T-helper 2 cell treated with Interferon-gamma antibody and Interleukin-4, amounts not matched to agents 5 μg/mL and 100 μg/mL, for 36 hours (primary cell): ENCODE measurements at regions not wholly inside any gene's neighbourhood (a gene's known extent, or its start where the extent isn't known, plus 50 kb on each side); places are given as distances from the start of the nearest gene placed in this dataset.

Source experiments
- DNase-seq: peaks from one replicate; pipeline ENCODE4 v3.0.0; 2021; ENCODE audit warnings: low spot score
- H3K27ac Mint-ChIP-seq: one replicate; pipeline ENCODE4 v1.8.0; 2021; ENCODE audit warnings: mild to moderate bottlenecking, mixed read lengths
- H3K27me3 Mint-ChIP-seq: one replicate; pipeline ENCODE4 v1.8.0; 2021; ENCODE audit warnings: low read depth, mixed read lengths
- H3K36me3 Mint-ChIP-seq: one replicate; pipeline ENCODE4 v1.8.0; 2021; ENCODE audit warnings: low read depth, mixed read lengths
- H3K4me1 Mint-ChIP-seq: one replicate; pipeline ENCODE4 v1.8.0; 2021; ENCODE audit warnings: low read depth, mixed read lengths
- H3K4me3 Mint-ChIP-seq: one replicate; pipeline ENCODE4 v1.8.0; 2022; ENCODE audit warnings: mild to moderate bottlenecking, moderate library complexity, mixed read lengths
- H3K9me3 Mint-ChIP-seq: one replicate; pipeline ENCODE4 v1.8.0; 2021; ENCODE audit warnings: mixed read lengths

GRCh38 chr4:31089815-31090214 lies 369.6 kb downstream of the PCDH7 start:
- Mint-ChIP-seq H3K27ac (no peak overlapping the region), H3K27me3 (no peaks in the 10 kb centered on the region), H3K4me1 (no peaks in the 10 kb centered on the region), H3K36me3 (no peaks in the 10 kb centered on the region), H3K4me3 (no peak overlapping the region), H3K9me3 (peaks cover 7% of the 10 kb centered on the region)
- no peak for DNase-seq

DNA sequence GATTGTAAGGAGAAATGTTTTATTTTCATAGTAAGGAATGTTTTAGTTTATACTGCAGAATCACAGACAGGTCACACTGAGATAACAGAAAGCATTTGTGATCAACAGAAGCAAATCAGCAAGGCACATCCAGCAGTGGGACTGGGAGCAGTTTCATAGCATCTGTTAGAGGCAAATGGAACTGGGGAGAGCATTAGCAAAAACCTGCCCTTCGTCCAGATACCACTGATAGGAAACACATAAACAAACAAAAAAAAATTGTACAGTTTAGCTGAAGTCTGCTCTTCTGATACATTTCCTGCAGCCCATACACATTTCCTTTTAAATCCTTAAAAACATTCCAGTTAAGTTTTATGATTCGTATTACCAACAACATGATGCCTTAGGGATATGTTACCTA lies 374.3 kb downstream of the PCDH7 start:
- no peak for DNase-seq
- Mint-ChIP-seq H3K4me1 (no peaks in the 10 kb centered on the region), H3K27me3 (no peaks in the 10 kb centered on the region), H3K9me3 (peaks cover 17% of the 10 kb centered on the region), H3K4me3 (no peak overlapping the region), H3K36me3 (no peaks in the 10 kb centered on the region), H3K27ac (no peak overlapping the region)

DNA sequence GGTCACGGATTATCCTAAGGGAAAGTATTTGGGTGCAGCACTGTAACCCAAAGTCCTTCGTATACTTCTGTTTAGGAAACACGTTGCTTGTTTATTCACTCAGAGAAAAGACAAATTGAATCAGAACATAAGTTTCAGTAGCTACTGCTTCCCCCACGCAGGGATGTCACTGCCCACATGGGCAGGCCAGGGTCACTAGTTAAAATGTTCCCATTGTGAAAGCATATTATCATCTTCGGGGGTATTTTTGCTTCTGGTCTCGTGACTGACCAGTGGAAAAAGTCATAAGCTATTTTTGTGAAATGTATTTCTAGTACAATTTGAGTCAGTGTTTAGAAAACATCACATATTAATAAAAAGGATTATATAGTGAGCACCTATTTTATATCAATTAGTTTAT lies 377.8 kb downstream of the PCDH7 start:
- H3K27ac Mint-ChIP-seq, result no peak overlapping the region
- H3K36me3 Mint-ChIP-seq, result no peaks in the 10 kb centered on the region
- H3K4me3 Mint-ChIP-seq, result no peak overlapping the region
- H3K27me3 Mint-ChIP-seq, result no peaks in the 10 kb centered on the region
- no peak for DNase-seq
- H3K4me1 Mint-ChIP-seq, result no peaks in the 10 kb centered on the region
- peaks cover 18% of the 10 kb centered on the region for H3K9me3 Mint-ChIP-seq

- no peak overlapping the region for H3K4me3 Mint-ChIP-seq
- no peaks in the 10 kb centered on the region for H3K36me3 Mint-ChIP-seq
- H3K27me3 Mint-ChIP-seq, result no peaks in the 10 kb centered on the region
- H3K27ac Mint-ChIP-seq, result no peak overlapping the region
- peaks cover 20% of the 10 kb centered on the region for H3K9me3 Mint-ChIP-seq
- H3K4me1 Mint-ChIP-seq, result no peaks in the 10 kb centered on the region
- DNase-seq, result no peak
Measured at GRCh38 chr4:31100536-31100935, 380.4 kb downstream of the PCDH7 start.

GRCh38 chr4:31104043-31104442 lies 383.9 kb downstream of the PCDH7 start:
- H3K4me1 Mint-ChIP-seq, result no peaks in the 10 kb centered on the region
- no peak overlapping the region for H3K27ac Mint-ChIP-seq
- DNase-seq, result no peak
- no peak overlapping the region for H3K4me3 Mint-ChIP-seq
- no peaks in the 10 kb centered on the region for H3K27me3 Mint-ChIP-seq
- no peaks in the 10 kb centered on the region for H3K36me3 Mint-ChIP-seq
- H3K9me3 Mint-ChIP-seq, result peaks cover 23% of the 10 kb centered on the region

DNA sequence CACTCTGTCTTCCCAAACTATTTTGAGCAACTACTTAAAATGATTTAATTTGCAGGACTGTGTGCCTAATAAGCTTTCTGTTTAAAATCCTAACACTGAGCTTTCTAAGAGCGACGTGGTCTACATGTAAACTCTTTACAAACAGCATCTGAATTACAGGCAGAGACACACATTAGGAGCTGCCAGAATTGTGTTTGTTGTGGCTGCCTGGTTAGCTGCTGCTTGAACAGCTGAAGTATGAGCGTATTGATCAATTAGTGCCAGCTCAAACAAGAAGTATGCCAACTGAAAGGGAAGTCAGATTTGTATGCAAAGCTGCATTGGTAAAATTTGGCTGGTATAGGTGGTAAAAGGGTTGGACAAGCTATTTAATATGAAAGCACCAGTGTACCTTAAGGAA lies 384.4 kb downstream of the PCDH7 start:
- H3K4me1 Mint-ChIP-seq, result no peaks in the 10 kb centered on the region
- H3K27ac Mint-ChIP-seq, result no peak overlapping the region
- H3K4me3 Mint-ChIP-seq, result no peak overlapping the region
- no peaks in the 10 kb centered on the region for H3K36me3 Mint-ChIP-seq
- H3K9me3 Mint-ChIP-seq, result peaks cover 17% of the 10 kb centered on the region
- DNase-seq, result no peak
- H3K27me3 Mint-ChIP-seq, result no peaks in the 10 kb centered on the region

GRCh38 chr4:31106419-31106818 lies 386.2 kb downstream of the PCDH7 start:
- no peak for DNase-seq
- no peak overlapping the region for H3K27ac Mint-ChIP-seq
- no peaks in the 10 kb centered on the region for H3K4me1 Mint-ChIP-seq
- H3K4me3 Mint-ChIP-seq, result no peak overlapping the region
- H3K27me3 Mint-ChIP-seq, result no peaks in the 10 kb centered on the region
- peaks cover 17% of the 10 kb centered on the region for H3K9me3 Mint-ChIP-seq
- no peaks in the 10 kb centered on the region for H3K36me3 Mint-ChIP-seq

GRCh38 chr4:31107362-31107761 lies 387.2 kb downstream of the PCDH7 start:
- H3K4me3 Mint-ChIP-seq, result no peak overlapping the region
- no peaks in the 10 kb centered on the region for H3K27me3 Mint-ChIP-seq
- H3K4me1 Mint-ChIP-seq, result no peaks in the 10 kb centered on the region
- peaks cover 17% of the 10 kb centered on the region for H3K9me3 Mint-ChIP-seq
- H3K36me3 Mint-ChIP-seq, result no peaks in the 10 kb centered on the region
- DNase-seq, result no peak
- no peak overlapping the region for H3K27ac Mint-ChIP-seq

DNA sequence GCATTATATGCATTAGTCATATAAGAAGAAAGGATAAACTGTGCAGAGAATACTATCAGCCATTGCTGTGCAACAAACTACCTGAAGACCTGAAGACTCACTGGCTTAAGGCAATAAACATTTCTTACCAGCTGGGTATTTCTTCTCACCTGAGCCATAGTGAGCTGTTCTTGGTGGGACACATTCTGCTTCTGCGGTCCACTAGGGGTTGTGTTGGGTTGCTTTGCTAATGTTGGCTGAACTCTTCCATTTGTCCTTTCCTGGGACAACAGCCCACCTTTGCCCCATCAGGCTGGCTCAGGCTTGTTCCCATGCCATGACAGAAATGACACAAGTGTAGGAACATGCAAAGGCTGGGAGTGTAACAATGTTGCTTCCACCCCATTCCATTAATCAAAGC lies 388.6 kb downstream of the PCDH7 start:
- no peak overlapping the region for H3K27ac Mint-ChIP-seq
- no peak for DNase-seq

DNA sequence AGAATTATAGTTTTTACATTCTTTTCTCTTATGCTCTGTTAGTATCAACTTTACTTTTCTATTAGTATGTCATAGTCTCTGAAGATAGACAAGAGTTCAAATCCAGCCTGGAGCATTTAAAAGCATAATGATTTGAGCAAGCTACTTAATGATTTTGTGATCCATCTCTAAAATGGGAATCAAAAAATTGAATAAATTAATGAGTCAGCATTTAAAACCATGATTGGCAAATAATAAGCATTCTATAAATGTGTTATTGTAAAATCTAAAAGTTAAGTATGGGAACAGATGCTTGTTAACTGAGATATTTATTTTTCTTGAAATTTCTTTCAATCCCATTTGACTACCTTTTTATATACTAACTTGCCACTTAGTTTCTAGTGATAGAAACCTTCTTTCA lies 391.6 kb downstream of the PCDH7 start:
- Mint-ChIP-seq H3K27me3 (no peaks in the 10 kb centered on the region), H3K4me3 (no peak overlapping the region), H3K36me3 (no peaks in the 10 kb centered on the region), H3K27ac (no peak overlapping the region), H3K4me1 (no peaks in the 10 kb centered on the region), H3K9me3 (peaks cover 8% of the 10 kb centered on the region)
- no peak for DNase-seq

More for the DNA sequence above, 388.6 kb downstream of the PCDH7 start:
- Mint-ChIP-seq H3K27me3 (no peaks in the 10 kb centered on the region), H3K36me3 (no peaks in the 10 kb centered on the region), H3K4me3 (no peak overlapping the region), H3K9me3 (peaks cover 13% of the 10 kb centered on the region), H3K4me1 (no peaks in the 10 kb centered on the region)

DNA sequence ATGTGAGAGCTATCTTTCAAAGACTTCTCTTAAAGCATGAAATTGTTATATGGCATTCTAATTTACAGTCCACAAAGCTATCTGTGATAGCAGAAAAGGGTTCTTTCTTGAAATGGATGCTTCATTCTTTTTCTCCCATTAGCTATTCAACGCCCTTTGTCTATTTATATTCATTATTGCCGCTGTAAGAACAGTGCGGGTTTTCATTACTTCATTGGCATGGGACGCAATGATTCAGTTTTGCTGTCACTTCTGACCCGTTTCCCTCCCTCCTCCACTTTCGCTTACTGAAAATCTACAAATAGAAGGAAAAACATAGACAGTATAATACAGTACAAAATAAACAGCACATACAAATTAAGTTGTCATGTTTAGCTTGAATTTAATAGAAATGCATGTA lies 394.6 kb downstream of the PCDH7 start:
- no peaks in the 10 kb centered on the region for H3K27me3 Mint-ChIP-seq
- H3K36me3 Mint-ChIP-seq, result no peaks in the 10 kb centered on the region

DNA sequence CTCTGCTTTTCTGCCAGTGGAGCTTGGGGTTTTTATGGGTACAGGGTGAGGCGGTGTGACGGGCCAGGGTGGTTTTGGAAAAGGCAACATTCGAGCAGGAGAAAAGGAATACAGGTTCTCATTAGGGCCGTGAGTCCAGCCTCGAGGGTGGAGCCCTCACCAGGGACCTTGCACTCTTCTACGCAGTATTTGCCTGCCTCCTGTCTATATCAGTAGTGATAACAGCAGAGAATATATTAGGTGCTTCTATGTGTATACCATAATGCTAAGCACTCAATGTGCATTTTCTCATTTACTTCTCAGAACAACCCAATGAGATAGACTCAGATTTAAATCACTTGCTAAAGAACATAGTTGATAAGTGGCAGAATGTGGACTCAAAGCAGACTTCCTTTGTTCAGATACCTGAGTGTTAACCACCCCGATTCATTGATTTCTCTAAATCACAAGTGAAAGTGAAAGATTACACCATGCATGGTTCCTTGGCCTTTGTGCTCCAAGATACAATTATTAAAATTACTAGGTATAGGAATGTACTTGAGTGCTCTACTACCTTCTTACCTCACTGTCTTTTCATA lies 403.9 kb downstream of the PCDH7 start:
- Mint-ChIP-seq H3K9me3 (peaks cover 2% of the 10 kb centered on the region), H3K4me1 (no peaks in the 10 kb centered on the region), H3K27ac (no peak overlapping the region), H3K36me3 (no peaks in the 10 kb centered on the region), H3K27me3 (no peaks in the 10 kb centered on the region), H3K4me3 (no peak overlapping the region)
- DNase-seq, result no peak

More for the DNA sequence above, 394.6 kb downstream of the PCDH7 start:
- no peak overlapping the region for H3K4me3 Mint-ChIP-seq
- H3K27ac Mint-ChIP-seq, result no peak overlapping the region
- H3K4me1 Mint-ChIP-seq, result no peaks in the 10 kb centered on the region
- no peaks in the 10 kb centered on the region for H3K9me3 Mint-ChIP-seq
- no peak for DNase-seq

DNA sequence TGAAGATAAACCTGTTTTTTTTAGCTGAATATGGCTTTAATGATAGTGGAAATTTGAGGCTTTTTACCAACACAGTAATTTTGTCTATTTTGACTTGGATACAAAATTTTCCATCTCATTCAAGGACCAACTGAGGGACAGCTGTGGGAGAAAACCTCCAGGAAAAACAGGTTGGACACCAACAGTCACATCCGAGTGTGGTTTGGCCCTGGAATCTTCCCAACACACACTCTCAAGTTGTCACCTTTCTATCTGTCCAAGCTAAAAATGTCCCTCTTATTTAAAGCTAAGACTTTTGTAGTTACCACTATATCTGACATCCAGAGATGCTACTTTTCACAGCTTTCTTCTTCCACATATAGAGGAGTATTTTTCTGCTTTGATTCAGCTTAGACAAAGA lies 404.9 kb downstream of the PCDH7 start:
- Mint-ChIP-seq H3K4me3 (no peak overlapping the region), H3K4me1 (no peaks in the 10 kb centered on the region), H3K36me3 (no peaks in the 10 kb centered on the region), H3K27me3 (no peaks in the 10 kb centered on the region), H3K9me3 (peaks cover 7% of the 10 kb centered on the region), H3K27ac (no peak overlapping the region)
- DNase-seq, result no peak

- H3K36me3 Mint-ChIP-seq, result no peaks in the 10 kb centered on the region
- no peak for DNase-seq
- H3K4me1 Mint-ChIP-seq, result no peaks in the 10 kb centered on the region
- H3K27ac Mint-ChIP-seq, result no peak overlapping the region
- H3K27me3 Mint-ChIP-seq, result no peaks in the 10 kb centered on the region
- peaks cover 8% of the 10 kb centered on the region for H3K9me3 Mint-ChIP-seq
- H3K4me3 Mint-ChIP-seq, result no peak overlapping the region
Measured at GRCh38 chr4:31125496-31125895, 405.3 kb downstream of the PCDH7 start.

GRCh38 chr4:31126881-31127398 lies 406.8 kb downstream of the PCDH7 start:
- Mint-ChIP-seq H3K27me3 (no peaks in the 10 kb centered on the region), H3K36me3 (no peaks in the 10 kb centered on the region), H3K9me3 (peaks cover 8% of the 10 kb centered on the region), H3K27ac (no peak overlapping the region), H3K4me1 (no peaks in the 10 kb centered on the region), H3K4me3 (no peak overlapping the region)
- no peak for DNase-seq
